ENCODE measurements at regions not wholly inside any gene's neighbourhood (a gene's known extent, or its start where the extent isn't known, plus 50 kb on each side); places are given as distances from the start of the nearest gene placed in this dataset.

- TF ChIP-seq CTCF (IDR thresholded peaks at IDR 0.05; ENCODE audit: unreplicated experiment): no peak
- Mint-ChIP-seq H3K4me3 (ENCODE audit: unreplicated experiment) (no peak overlapping the region), H3K27me3 (ENCODE audit: unreplicated experiment) (no peaks in the 10 kb centered on the region), H3K27ac (ENCODE audit: unreplicated experiment) (no peak overlapping the region), H3K9me3 (ENCODE audit: unreplicated experiment) (no peaks in the 10 kb centered on the region), H3K4me1 (ENCODE audit: unreplicated experiment) (no peaks in the 10 kb centered on the region), H3K36me3 (ENCODE audit: low read depth, unreplicated experiment) (no peaks in the 10 kb centered on the region)
- DNase-seq (ENCODE audit: low spot score): no peak
These were observed 84.2 kb upstream of the CREB5 start for GRCh38 chr7:28328146-28328545.

- Mint-ChIP-seq H3K36me3 (ENCODE audit: low read depth, unreplicated experiment) (no peaks in the 10 kb centered on the region), H3K9me3 (ENCODE audit: unreplicated experiment) (no peaks in the 10 kb centered on the region), H3K4me1 (ENCODE audit: unreplicated experiment) (no peaks in the 10 kb centered on the region), H3K4me3 (ENCODE audit: unreplicated experiment) (no peak overlapping the region), H3K27me3 (ENCODE audit: unreplicated experiment) (no peaks in the 10 kb centered on the region), H3K27ac (ENCODE audit: unreplicated experiment) (no peak overlapping the region)
- TF ChIP-seq CTCF (IDR thresholded peaks at IDR 0.05; ENCODE audit: unreplicated experiment): no peak
- no peak for DNase-seq (ENCODE audit: low spot score)
These were observed 83.3 kb upstream of the CREB5 start for GRCh38 chr7:28328822-28329660.

GRCh38 chr7:28329661-28330363, 82.5 kb upstream of the CREB5 start:
- H3K4me1 Mint-ChIP-seq (ENCODE audit: unreplicated experiment): no peaks in the 10 kb centered on the region
- no peaks in the 10 kb centered on the region for H3K36me3 Mint-ChIP-seq (ENCODE audit: low read depth, unreplicated experiment)
- no peak overlapping the region for H3K27ac Mint-ChIP-seq (ENCODE audit: unreplicated experiment)
- no peaks in the 10 kb centered on the region for H3K27me3 Mint-ChIP-seq (ENCODE audit: unreplicated experiment)
- no peaks in the 10 kb centered on the region for H3K9me3 Mint-ChIP-seq (ENCODE audit: unreplicated experiment)
- TF ChIP-seq CTCF (IDR thresholded peaks at IDR 0.05; ENCODE audit: unreplicated experiment): no peak
- DNase-seq (ENCODE audit: low spot score): no peak
- H3K4me3 Mint-ChIP-seq (ENCODE audit: unreplicated experiment): no peak overlapping the region

- no peak for DNase-seq (ENCODE audit: low spot score)
- Mint-ChIP-seq H3K27me3 (ENCODE audit: unreplicated experiment) (no peaks in the 10 kb centered on the region), H3K4me3 (ENCODE audit: unreplicated experiment) (no peak overlapping the region), H3K27ac (ENCODE audit: unreplicated experiment) (no peak overlapping the region), H3K4me1 (ENCODE audit: unreplicated experiment) (no peaks in the 10 kb centered on the region), H3K9me3 (ENCODE audit: unreplicated experiment) (no peaks in the 10 kb centered on the region), H3K36me3 (ENCODE audit: low read depth, unreplicated experiment) (no peaks in the 10 kb centered on the region)
- TF ChIP-seq CTCF (IDR thresholded peaks at IDR 0.05; ENCODE audit: unreplicated experiment): no peak
These were observed 81.8 kb upstream of the CREB5 start for GRCh38 chr7:28330384-28331070.

All from endothelial cell (in vitro differentiated cells).